RWPE2 (cell line): ENCODE measurements at regions not wholly inside any gene's neighbourhood (a gene's known extent, or its start where the extent isn't known, plus 50 kb on each side); places are given as distances from the start of the nearest gene placed in this dataset.
"Not testable (repeated sequence)": the region's sequence is repeated elsewhere in the genome, so short reads cannot be mapped to it uniquely, and the experiment has no call there.

ENCODE experiments used
- ATAC-seq: fragments of 200-7000 bp; cut with Tn5 transposase; 3 replicates; pipeline ENCODE4 v1.9.1; 2021; ENCODE audit warnings: low read depth
- DNase-seq: peaks from one replicate; pipeline ENCODE4 v3.0.0-alpha.2; 2020; ENCODE audit warnings: low spot score
- H3K27ac ChIP-seq: fragments of 450-650 bp; 2 replicates; pipeline ENCODE4 v1.5.1; 2017; ENCODE audit warnings: mild to moderate bottlenecking; ENCODE audit not compliant: poor library complexity, severe bottlenecking
- H3K27me3 ChIP-seq: fragments of 250-450 bp; sonication (Bioruptor Pico); 2 replicates; pipeline ENCODE4 v1.5.1; 2021; ENCODE audit warnings: mild to moderate bottlenecking, moderate library complexity; ENCODE audit not compliant: insufficient read depth, poor library complexity, severe bottlenecking
- H3K36me3 ChIP-seq: fragments of 250-450 bp; sonication (Bioruptor Pico); 2 replicates; pipeline ENCODE4 v1.5.1; 2020; ENCODE audit warnings: low read depth, mild to moderate bottlenecking, moderate library complexity
- H3K4me1 ChIP-seq: fragments of 250-450 bp; sonication (Bioruptor Pico); 2 replicates; pipeline ENCODE4 v1.5.1; 2021; ENCODE audit warnings: mild to moderate bottlenecking, moderate library complexity; ENCODE audit not compliant: insufficient read depth, poor library complexity, severe bottlenecking
- H3K4me3 ChIP-seq: fragments of 250-450 bp; sonication (Bioruptor Pico); 2 replicates; pipeline ENCODE4 v1.5.1; 2021; ENCODE audit warnings: mild to moderate bottlenecking, moderate library complexity; ENCODE audit not compliant: severe bottlenecking
- H3K9me3 ChIP-seq: fragments of 250-450 bp; sonication (Bioruptor Pico); 2 replicates; pipeline ENCODE4 v1.5.1; 2021; ENCODE audit warnings: mild to moderate bottlenecking, moderate library complexity; ENCODE audit not compliant: severe bottlenecking

DNA sequence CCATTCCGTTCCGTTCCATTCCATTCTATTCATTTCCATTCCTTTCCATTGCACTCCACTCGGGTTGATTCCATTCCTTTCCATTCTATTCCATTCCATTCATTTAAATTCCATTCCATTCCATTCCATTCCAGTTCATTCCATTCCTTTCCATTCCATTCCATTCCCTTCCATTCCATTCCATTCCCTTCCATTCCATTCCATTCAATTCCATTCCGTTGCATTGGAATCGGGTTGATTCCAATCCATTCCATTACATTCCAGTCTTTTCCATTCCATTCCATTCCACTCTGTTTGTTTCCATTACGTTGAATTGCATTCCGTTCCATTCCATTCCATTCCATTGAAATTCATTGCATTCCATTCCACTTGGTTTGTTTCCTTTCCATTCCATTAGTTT, 169.2 kb downstream of the CWH43 start:
- not testable (repeated sequence) for DNase-seq, H3K9me3 ChIP-seq, H3K27me3 ChIP-seq, ATAC-seq, H3K27ac ChIP-seq, H3K36me3 ChIP-seq, H3K4me3 ChIP-seq, H3K4me1 ChIP-seq

GRCh38 chr4:49156309-49156708, 170.2 kb downstream of the CWH43 start:
- H3K4me3 ChIP-seq, ATAC-seq, H3K27ac ChIP-seq: not testable (repeated sequence)

DNA sequence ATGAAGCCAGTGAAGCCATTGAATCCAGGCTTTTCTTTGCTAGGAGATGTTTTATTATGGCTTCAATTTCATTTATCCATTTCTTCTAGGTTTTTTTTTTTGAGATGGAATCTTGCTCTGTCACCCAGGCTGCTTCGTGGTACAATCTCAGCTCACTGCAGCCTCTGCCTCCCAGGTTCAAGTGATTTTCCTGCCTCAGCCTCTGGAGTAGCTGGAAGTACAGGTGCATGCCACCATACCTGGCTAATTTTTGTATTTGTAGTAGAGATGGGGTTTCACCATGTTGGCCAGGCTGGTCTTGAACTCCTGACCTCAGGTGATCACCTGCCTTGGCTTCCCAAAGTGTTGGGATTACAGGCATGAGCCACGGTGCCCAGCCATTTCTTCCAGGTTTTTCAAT, 171.6 kb downstream of the CWH43 start:
- not testable (repeated sequence) for H3K36me3 ChIP-seq

More at GRCh38 chr4:49156309-49156708, 170.2 kb downstream of the CWH43 start:
- H3K36me3 ChIP-seq, H3K4me1 ChIP-seq, H3K9me3 ChIP-seq, H3K27me3 ChIP-seq, DNase-seq: not testable (repeated sequence)

GRCh38 chr4:49161111-49161541, 175.1 kb downstream of the CWH43 start:
- H3K9me3 ChIP-seq, DNase-seq, H3K4me1 ChIP-seq, ATAC-seq, H3K36me3 ChIP-seq, H3K4me3 ChIP-seq, H3K27me3 ChIP-seq, H3K27ac ChIP-seq: not testable (repeated sequence)

More for the DNA sequence above, 171.6 kb downstream of the CWH43 start:
- ATAC-seq, H3K4me1 ChIP-seq, H3K27me3 ChIP-seq, H3K9me3 ChIP-seq, H3K4me3 ChIP-seq, DNase-seq, H3K27ac ChIP-seq: not testable (repeated sequence)

DNA sequence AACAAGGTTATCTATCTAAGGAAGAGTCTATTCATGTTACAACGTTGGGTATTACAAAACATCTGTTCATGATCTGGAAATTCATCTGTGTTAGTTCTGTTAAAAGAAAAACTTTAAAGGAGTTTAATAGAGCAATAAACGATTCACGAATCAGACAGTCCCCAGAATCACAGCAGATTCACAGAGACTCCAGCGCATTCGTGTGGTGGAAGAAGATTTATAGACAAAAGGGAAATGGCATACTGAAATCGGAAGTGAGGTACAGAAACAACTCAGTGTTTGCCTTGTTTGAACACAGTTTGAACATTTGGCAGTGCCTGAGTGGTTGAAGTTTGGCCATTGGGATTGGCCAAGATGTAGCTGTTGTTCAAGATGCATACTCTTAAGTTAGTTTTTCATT, 178.8 kb downstream of the CWH43 start:
- not testable (repeated sequence) for ATAC-seq, H3K4me3 ChIP-seq, H3K27ac ChIP-seq, H3K4me1 ChIP-seq, H3K36me3 ChIP-seq, H3K27me3 ChIP-seq, DNase-seq, H3K9me3 ChIP-seq

- H3K9me3 ChIP-seq, H3K27me3 ChIP-seq, H3K27ac ChIP-seq, H3K4me1 ChIP-seq, DNase-seq, ATAC-seq, H3K36me3 ChIP-seq, H3K4me3 ChIP-seq: not testable (repeated sequence)
Measured at GRCh38 chr4:49177847-49178246, 191.8 kb downstream of the CWH43 start.

- not testable (repeated sequence) for H3K4me1 ChIP-seq, H3K36me3 ChIP-seq, DNase-seq, H3K4me3 ChIP-seq, H3K27ac ChIP-seq, H3K27me3 ChIP-seq, ATAC-seq, H3K9me3 ChIP-seq
Measured at GRCh38 chr4:49181088-49181487, 195.0 kb downstream of the CWH43 start.

- not testable (repeated sequence) for H3K27me3 ChIP-seq, H3K4me1 ChIP-seq, H3K4me3 ChIP-seq, H3K9me3 ChIP-seq, H3K36me3 ChIP-seq, ATAC-seq, H3K27ac ChIP-seq, DNase-seq
Measured at GRCh38 chr4:49211396-49212194, 225.5 kb downstream of the CWH43 start.

GRCh38 chr4:49213250-49213649, 227.2 kb downstream of the CWH43 start:
- H3K4me1 ChIP-seq, H3K27me3 ChIP-seq, H3K9me3 ChIP-seq, H3K4me3 ChIP-seq, H3K36me3 ChIP-seq, ATAC-seq, H3K27ac ChIP-seq: not testable (repeated sequence)
- peak; percentile 56 for DNase-seq

DNA sequence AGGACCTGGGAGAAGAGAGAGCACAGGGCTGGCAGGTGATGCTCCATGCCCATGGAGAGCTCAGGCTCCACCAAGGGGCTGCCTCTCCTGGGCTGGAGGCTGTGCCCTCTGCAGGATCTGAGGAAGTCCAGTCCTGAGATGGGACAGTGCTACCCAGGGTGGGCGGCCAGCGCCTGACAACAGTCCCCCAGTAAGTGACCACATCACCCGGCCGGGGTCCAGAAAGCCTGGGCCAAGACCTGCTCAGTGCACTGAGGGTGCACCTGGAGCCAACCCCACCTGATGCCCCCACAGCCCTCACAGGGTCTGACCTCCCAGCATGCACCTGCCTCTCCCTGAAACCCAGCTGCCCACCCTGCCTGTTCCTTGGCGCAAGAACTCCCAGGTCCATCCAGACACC, 227.7 kb downstream of the CWH43 start:
- DNase-seq = peak; percentile 63
- H3K4me1 ChIP-seq, H3K27me3 ChIP-seq: not testable (repeated sequence)

DNA sequence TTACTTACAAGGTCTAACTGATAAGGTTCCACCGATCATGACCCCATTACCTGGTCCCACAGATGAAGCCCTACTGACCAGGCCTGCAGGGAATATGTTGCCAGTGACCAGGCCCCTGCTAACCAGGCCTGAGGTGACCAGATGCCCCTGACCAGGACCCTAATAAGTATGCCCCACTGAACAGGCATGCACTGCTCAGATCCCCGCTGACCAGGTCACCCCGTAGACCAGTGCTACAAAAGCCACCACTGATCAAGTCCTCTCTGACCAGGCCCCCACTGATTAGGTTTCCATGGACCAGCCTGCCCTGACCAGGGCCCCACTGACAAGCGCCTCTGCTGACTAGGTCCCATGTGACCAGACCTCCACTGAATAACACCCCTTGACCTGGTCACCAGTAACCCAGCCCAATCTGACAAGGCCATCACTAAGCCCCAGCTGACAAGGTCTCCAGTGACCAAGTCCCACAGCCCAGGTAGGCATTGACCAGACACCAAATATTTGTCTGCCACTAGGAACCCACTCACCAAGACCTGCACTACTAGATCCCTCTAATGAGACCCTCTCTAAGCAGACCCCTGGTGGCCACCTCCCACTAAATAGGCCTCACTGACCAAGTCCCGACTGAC, 228.5 kb downstream of the CWH43 start:
- not testable (repeated sequence) for H3K9me3 ChIP-seq, ATAC-seq

More for the DNA sequence above, 227.7 kb downstream of the CWH43 start:
- H3K4me3 ChIP-seq, H3K9me3 ChIP-seq, H3K36me3 ChIP-seq, H3K27ac ChIP-seq, ATAC-seq: not testable (repeated sequence)

More for the DNA sequence above, 228.5 kb downstream of the CWH43 start:
- peak; percentile 52 for DNase-seq
- H3K27ac ChIP-seq, H3K27me3 ChIP-seq, H3K36me3 ChIP-seq, H3K4me3 ChIP-seq, H3K4me1 ChIP-seq: not testable (repeated sequence)
